NB4 (cell line): ENCODE measurements at regions not wholly inside any gene's neighbourhood (a gene's known extent, or its start where the extent isn't known, plus 50 kb on each side); places are given as distances from the start of the nearest gene placed in this dataset.
A peak's percentile ranks its signal among the peaks of the same experiment; 100 is the strongest.

Experiments used
- DNase-seq: peaks from one replicate; pipeline ENCODE4 v3.0.0; 2010; ENCODE audit warnings: low read depth
- H3K4me3 ChIP-seq: one replicate; pipeline ENCODE4 v1.5.1; 2011; ENCODE audit warnings: mild to moderate bottlenecking, low read depth, low read length, moderate library complexity
- MYC ChIP-seq: IDR thresholded peaks from 2 replicates; pipeline ENCODE4 v1.6.1; 2011; ENCODE audit warnings: low read depth, low read length
- POLR2A ChIP-seq: IDR thresholded peaks from 2 replicates; pipeline ENCODE4 v1.6.1; 2011; ENCODE audit warnings: mild to moderate bottlenecking; ENCODE audit not compliant: insufficient read length; ENCODE audit errors: extremely low read depth
- TF ChIP-seq, protein P1 (sequence below): IDR thresholded peaks from 2 replicates; pipeline ENCODE4 v1.6.1; 2011; ENCODE audit warnings: low read depth, low read length
- TF ChIP-seq, protein P2 (sequence below): IDR thresholded peaks from one replicate; pipeline ENCODE4 v1.5.1; 2012; ENCODE audit warnings: low read depth, low read length

DNA sequence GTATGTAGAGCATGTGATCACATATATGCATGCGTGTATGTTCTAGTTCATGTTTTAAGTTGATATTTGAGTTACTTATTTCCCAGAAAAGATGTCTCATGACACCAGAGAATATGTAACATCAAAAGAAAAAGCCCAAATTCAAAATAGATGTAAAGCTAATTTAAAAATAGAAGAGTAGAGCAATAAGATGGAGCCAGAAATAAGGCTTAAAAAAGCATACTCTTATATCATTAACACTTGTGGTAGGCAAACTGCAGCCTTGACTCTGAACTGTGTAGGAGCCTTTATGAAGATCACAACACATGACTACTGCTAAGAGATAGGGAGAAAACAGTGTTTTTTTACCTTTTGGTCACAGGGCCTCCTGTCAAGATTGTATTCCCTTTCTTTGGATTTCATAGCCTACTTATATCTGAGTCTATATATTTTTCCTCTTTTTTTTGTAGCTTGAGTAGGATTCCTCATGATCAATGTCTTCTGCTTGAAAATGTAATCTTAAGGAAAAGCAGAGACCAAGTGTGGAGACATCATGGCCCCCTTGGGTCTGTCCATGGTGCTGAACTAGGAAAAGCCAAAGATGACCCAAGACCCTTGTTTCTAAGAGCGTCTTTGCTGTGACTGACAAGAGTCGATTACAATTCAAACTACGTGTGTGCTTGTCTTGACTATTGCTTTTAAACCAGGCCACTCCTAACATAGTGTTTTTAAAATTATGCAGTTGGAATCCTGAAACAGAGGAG is 390.4 kb downstream of the SHISA9 start:
- TF ChIP-seq POLR2A (no peak), MYC (no peak)
- TF ChIP-seq, protein P1, sequence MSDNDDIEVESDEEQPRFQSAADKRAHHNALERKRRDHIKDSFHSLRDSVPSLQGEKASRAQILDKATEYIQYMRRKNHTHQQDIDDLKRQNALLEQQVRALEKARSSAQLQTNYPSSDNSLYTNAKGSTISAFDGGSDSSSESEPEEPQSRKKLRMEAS: no peak
- TF ChIP-seq, protein P2, sequence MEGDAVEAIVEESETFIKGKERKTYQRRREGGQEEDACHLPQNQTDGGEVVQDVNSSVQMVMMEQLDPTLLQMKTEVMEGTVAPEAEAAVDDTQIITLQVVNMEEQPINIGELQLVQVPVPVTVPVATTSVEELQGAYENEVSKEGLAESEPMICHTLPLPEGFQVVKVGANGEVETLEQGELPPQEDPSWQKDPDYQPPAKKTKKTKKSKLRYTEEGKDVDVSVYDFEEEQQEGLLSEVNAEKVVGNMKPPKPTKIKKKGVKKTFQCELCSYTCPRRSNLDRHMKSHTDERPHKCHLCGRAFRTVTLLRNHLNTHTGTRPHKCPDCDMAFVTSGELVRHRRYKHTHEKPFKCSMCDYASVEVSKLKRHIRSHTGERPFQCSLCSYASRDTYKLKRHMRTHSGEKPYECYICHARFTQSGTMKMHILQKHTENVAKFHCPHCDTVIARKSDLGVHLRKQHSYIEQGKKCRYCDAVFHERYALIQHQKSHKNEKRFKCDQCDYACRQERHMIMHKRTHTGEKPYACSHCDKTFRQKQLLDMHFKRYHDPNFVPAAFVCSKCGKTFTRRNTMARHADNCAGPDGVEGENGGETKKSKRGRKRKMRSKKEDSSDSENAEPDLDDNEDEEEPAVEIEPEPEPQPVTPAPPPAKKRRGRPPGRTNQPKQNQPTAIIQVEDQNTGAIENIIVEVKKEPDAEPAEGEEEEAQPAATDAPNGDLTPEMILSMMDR: no peak
- DNase-seq: peak; percentile 10
- H3K4me3 ChIP-seq: no peak overlapping the region

DNA sequence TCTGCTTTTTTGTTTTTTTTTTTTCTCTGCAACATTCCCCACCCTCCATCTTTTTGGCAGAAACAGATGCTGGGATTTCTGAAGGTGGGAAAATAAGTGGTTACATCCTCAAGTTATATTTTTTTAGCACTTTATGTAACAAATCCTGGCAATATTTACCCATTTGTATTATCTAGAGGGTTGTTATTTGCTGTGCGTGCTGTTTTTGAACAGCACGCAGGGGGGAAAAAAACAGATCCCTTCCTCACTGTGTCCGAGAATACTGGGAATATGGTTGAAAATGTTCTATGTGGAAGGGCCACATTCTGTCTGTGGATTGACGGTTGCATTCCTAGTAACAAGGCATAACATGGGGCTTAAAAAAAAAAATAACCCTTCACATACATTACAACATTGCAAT is 394.8 kb downstream of the SHISA9 start:
- TF ChIP-seq MYC: no peak
- TF ChIP-seq, protein P1: no peak
- TF ChIP-seq, protein P2: no peak
- TF ChIP-seq POLR2A: no peak
- no peak overlapping the region for H3K4me3 ChIP-seq
- no peak for DNase-seq

DNA sequence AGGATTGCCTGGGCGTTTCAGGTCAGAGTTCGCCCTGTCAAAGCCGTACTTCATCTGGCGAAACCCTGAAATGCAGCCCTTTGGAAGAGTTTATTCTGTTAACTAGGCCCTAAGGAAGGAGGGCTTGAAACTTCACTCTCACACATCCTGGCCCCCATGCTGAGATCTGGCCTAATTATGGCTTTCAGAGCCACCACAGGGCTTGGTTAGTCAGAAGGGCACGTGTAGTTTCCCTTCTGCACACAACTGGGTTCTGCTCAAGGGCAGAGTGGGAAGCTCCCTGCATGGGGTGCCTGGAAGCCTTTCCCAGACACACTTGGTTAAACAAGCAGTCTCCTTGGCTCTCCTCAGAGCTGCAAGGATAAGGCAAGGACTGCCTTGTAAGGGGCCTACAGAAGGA is 397.3 kb downstream of the SHISA9 start:
- H3K4me3 ChIP-seq: no peak overlapping the region
- DNase-seq: no peak
- TF ChIP-seq POLR2A (no peak), MYC (no peak)
- TF ChIP-seq, protein P2: no peak
- TF ChIP-seq, protein P1: no peak

DNA sequence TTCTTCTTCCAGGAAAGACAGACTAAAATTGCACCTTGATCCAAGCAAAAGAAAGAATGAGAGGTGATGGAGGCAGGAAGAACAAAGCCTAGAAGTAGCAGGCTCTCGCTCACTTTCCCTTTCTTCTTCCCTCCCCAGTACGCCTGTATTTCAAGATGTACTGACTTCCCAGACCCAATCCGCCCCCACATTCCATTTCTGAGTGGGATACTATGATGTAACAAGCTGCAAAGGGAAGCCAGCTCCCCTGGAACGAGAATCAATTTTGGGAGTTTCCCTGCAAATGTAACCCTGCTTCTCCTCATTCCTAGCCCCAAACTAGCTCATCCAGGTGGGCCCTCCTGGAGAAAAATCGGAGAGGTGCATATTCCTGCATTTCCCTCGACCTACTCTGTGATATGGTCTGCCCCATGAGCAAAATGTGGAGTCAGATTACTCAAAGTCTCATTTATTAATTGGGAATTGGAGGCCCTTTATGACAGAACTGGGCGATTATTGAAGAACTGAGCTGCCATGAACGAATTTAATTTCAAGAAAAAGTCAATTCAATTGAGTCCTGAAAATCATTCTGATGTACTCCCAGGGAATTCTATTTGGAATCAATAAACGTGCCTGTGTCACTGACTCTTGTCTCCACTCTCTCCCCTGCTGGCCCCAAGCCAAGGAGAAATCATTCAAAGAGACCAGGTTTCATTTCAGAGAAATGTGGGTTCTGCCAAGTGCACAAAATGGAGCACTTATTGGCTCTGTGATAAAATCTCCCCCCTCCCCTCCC is 398.9 kb downstream of the SHISA9 start:
- no peak for TF ChIP-seq MYC
- TF ChIP-seq, protein P1: no peak
- TF ChIP-seq, protein P2: no peak
- no peak for TF ChIP-seq POLR2A
- H3K4me3 ChIP-seq: no peak overlapping the region
- no peak for DNase-seq

DNA sequence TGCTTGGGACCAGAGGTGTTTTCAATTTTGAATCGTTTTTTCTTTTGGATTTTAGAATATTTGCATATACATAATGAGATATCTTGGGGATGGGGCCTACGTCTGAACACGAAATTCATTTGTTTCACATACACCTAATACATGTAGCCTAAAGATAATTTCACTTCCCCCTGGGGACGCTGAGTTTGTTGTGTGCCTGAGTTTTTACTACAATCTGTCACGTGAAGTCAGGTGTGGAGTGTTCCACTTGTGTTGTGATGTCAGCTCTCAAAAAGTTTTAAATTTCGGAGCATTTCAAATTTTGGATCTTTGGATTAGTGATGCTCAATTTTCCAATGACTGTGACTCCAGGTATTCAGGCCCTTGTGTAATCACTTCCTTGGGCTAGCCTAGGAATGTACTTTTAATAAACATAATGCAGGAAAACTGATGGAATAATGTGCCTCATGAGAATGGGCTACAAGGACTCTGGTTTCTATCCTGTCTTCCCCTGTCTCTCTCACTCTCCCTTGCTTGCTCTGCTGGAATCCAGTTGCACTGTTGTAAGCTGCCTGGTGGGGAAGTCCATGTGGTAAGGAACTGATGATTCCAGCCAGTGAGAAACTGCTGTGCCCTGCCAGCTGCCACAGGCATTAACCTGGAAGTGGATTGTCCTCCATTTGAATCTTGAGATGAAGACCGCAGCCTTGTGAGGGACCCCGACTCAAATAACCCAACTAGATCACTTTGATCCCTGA is 403.8 kb downstream of the SHISA9 start:
- TF ChIP-seq MYC: no peak
- TF ChIP-seq, protein P2: no peak
- TF ChIP-seq, protein P1: no peak
- TF ChIP-seq POLR2A: no peak
- no peak overlapping the region for H3K4me3 ChIP-seq
- no peak for DNase-seq
